ENCODE measurements at regions not wholly inside any gene's neighbourhood (a gene's known extent, or its start where the extent isn't known, plus 50 kb on each side); places are given as distances from the start of the nearest gene placed in this dataset.

DNA sequence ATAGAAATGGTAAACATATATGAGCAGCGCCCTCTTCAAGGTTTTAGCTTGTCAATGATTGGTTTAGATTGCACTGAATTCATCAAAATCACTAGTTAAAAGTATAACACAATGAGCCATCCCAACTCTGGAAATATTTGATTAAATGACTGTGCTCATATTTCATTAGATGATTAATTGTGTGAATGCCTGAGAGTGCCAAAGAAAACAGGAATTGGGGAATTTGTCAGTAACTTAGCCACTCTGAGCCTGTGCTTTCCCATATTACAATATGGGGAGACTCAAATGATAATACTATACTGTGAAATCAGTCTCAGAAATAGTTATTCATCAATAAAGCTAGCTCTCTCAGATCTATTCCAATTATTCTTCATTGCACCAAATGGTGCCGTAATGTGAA, 2087.6 kb upstream of the CELF4 start (continued):
- TF ChIP-seq, protein P1, sequence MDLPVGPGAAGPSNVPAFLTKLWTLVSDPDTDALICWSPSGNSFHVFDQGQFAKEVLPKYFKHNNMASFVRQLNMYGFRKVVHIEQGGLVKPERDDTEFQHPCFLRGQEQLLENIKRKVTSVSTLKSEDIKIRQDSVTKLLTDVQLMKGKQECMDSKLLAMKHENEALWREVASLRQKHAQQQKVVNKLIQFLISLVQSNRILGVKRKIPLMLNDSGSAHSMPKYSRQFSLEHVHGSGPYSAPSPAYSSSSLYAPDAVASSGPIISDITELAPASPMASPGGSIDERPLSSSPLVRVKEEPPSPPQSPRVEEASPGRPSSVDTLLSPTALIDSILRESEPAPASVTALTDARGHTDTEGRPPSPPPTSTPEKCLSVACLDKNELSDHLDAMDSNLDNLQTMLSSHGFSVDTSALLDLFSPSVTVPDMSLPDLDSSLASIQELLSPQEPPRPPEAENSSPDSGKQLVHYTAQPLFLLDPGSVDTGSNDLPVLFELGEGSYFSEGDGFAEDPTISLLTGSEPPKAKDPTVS (IDR thresholded peaks at IDR 0.05; ENCODE audit: low read depth, low read length): no peak

DNA sequence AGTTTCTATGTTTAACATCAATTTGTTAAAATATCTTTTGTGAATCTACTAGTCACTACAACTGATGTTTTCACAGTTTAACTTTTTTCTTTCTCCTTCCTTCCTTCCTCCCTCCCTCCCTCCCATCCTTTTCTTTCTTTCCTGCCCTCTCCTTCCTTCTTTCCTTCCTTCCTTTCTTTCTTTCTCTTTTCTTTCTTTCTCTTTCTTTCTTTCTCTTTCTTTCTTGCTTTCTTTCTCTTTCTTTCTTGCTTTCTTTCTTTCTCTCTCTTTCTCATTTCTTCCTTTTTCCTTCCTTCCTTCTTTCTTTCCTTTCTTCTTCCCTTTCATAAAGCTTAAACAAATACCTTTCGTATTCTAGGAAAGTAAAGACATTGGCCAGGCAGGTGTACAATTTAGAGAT, 2083.0 kb upstream of the CELF4 start:
- no peak for ATAC-seq
- no peak for FAIRE-seq
- 0% methylated on average over 1 of the region's 1 CpG for WGBS (ENCODE audit: insufficient coverage, insufficient replicate concordance, low lambda C conversion rate, missing lambda C conversion rate)
- DNase-seq (ENCODE audit: low read depth, low spot score): no peak
- SMC1A ChIA-PET (ENCODE audit: uncharacterized antibody, unreplicated experiment): no interaction called here
- H3K9me3 ChIP-seq (replicated peaks; ENCODE audit: control insufficient read depth, insufficient read depth, low read length): no peaks in the 10 kb centered on the region
- no peaks in the 10 kb centered on the region for H3K27me3 ChIP-seq (replicated peaks in 1 of 2; ENCODE audit: control insufficient read depth in 2 of 2, insufficient read depth in 2 of 2, low read length in 1 of 2)
- in situ Hi-C loops (cut with MboI) (no loop called here), intact Hi-C loops (cut with micrococcal nuclease; ENCODE audit: unreplicated experiment) (no loop called here)
- no peaks in the 10 kb centered on the region for H3K79me2 ChIP-seq (ENCODE audit: control insufficient read depth, insufficient read depth, low read length)
- no TSS peak for BruUV-seq (replicated peaks)
- no peak overlapping the region for H3K4me2 ChIP-seq (ENCODE audit: control insufficient read depth, insufficient read depth)
- H3K4me3 ChIP-seq: no peak overlapping the region
- RAD21 ChIA-PET (ENCODE audit: unreplicated experiment): no interaction called here
- CTCF ChIA-PET: no interaction called here
- H3K9ac ChIP-seq (ENCODE audit: control insufficient read depth, insufficient read depth, low read length): no peak overlapping the region
- H3K4me1 ChIP-seq (ENCODE audit: control insufficient read depth, insufficient read depth, low read length): no peaks in the 10 kb centered on the region
- H3K36me3 ChIP-seq (ENCODE audit: control insufficient read depth in 2 of 2, insufficient read depth in 2 of 2, low read length in 1 of 2): no peaks in the 10 kb centered on the region
- H4K20me1 ChIP-seq (ENCODE audit: control insufficient read depth, insufficient read depth): no peaks in the 10 kb centered on the region
- no peak overlapping the region for H2AFZ ChIP-seq (ENCODE audit: control insufficient read depth, low read depth, low read length)
- no peak overlapping the region for H3K27ac ChIP-seq (ENCODE audit: control insufficient read depth, insufficient read depth)
- POLR2A ChIA-PET: no interaction called here
- TF ChIP-seq SPI1 (IDR thresholded peaks at IDR 0.05; ENCODE audit: borderline replicate concordance, insufficient read depth, low read depth, low read length) (no peak), NFIC (IDR thresholded peaks at IDR 0.05; ENCODE audit: low read depth, low read length) (no peak), CEBPB (IDR thresholded peaks at IDR 0.05; ENCODE audit: borderline replicate concordance in 1 of 2, low read depth in 2 of 2, low read length in 2 of 2) (no peak), NR2F1 (conservative IDR thresholded peaks at IDR 0.05) (no peak), SREBF1 (IDR thresholded peaks at IDR 0.05; ENCODE audit: low read length) (no peak), GABPA (IDR thresholded peaks at IDR 0.05; ENCODE audit: low read depth) (no peak), MTA3 (IDR thresholded peaks at IDR 0.05; ENCODE audit: borderline replicate concordance, low read length) (no peak)
- TF ChIP-seq, protein P2, sequence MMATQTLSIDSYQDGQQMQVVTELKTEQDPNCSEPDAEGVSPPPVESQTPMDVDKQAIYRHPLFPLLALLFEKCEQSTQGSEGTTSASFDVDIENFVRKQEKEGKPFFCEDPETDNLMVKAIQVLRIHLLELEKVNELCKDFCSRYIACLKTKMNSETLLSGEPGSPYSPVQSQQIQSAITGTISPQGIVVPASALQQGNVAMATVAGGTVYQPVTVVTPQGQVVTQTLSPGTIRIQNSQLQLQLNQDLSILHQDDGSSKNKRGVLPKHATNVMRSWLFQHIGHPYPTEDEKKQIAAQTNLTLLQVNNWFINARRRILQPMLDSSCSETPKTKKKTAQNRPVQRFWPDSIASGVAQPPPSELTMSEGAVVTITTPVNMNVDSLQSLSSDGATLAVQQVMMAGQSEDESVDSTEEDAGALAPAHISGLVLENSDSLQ (IDR thresholded peaks at IDR 0.05): no peak
- TF ChIP-seq, protein P3, sequence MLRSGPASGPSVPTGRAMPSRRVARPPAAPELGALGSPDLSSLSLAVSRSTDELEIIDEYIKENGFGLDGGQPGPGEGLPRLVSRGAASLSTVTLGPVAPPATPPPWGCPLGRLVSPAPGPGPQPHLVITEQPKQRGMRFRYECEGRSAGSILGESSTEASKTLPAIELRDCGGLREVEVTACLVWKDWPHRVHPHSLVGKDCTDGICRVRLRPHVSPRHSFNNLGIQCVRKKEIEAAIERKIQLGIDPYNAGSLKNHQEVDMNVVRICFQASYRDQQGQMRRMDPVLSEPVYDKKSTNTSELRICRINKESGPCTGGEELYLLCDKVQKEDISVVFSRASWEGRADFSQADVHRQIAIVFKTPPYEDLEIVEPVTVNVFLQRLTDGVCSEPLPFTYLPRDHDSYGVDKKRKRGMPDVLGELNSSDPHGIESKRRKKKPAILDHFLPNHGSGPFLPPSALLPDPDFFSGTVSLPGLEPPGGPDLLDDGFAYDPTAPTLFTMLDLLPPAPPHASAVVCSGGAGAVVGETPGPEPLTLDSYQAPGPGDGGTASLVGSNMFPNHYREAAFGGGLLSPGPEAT (IDR thresholded peaks at IDR 0.05; ENCODE audit: low read depth): no peak
- TF ChIP-seq, protein P4, sequence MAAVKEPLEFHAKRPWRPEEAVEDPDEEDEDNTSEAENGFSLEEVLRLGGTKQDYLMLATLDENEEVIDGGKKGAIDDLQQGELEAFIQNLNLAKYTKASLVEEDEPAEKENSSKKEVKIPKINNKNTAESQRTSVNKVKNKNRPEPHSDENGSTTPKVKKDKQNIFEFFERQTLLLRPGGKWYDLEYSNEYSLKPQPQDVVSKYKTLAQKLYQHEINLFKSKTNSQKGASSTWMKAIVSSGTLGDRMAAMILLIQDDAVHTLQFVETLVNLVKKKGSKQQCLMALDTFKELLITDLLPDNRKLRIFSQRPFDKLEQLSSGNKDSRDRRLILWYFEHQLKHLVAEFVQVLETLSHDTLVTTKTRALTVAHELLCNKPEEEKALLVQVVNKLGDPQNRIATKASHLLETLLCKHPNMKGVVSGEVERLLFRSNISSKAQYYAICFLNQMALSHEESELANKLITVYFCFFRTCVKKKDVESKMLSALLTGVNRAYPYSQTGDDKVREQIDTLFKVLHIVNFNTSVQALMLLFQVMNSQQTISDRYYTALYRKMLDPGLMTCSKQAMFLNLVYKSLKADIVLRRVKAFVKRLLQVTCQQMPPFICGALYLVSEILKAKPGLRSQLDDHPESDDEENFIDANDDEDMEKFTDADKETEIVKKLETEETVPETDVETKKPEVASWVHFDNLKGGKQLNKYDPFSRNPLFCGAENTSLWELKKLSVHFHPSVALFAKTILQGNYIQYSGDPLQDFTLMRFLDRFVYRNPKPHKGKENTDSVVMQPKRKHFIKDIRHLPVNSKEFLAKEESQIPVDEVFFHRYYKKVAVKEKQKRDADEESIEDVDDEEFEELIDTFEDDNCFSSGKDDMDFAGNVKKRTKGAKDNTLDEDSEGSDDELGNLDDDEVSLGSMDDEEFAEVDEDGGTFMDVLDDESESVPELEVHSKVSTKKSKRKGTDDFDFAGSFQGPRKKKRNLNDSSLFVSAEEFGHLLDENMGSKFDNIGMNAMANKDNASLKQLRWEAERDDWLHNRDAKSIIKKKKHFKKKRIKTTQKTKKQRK (IDR thresholded peaks at IDR 0.05; ENCODE audit: low read depth, low read length): no peak
- TF ChIP-seq, protein P5, sequence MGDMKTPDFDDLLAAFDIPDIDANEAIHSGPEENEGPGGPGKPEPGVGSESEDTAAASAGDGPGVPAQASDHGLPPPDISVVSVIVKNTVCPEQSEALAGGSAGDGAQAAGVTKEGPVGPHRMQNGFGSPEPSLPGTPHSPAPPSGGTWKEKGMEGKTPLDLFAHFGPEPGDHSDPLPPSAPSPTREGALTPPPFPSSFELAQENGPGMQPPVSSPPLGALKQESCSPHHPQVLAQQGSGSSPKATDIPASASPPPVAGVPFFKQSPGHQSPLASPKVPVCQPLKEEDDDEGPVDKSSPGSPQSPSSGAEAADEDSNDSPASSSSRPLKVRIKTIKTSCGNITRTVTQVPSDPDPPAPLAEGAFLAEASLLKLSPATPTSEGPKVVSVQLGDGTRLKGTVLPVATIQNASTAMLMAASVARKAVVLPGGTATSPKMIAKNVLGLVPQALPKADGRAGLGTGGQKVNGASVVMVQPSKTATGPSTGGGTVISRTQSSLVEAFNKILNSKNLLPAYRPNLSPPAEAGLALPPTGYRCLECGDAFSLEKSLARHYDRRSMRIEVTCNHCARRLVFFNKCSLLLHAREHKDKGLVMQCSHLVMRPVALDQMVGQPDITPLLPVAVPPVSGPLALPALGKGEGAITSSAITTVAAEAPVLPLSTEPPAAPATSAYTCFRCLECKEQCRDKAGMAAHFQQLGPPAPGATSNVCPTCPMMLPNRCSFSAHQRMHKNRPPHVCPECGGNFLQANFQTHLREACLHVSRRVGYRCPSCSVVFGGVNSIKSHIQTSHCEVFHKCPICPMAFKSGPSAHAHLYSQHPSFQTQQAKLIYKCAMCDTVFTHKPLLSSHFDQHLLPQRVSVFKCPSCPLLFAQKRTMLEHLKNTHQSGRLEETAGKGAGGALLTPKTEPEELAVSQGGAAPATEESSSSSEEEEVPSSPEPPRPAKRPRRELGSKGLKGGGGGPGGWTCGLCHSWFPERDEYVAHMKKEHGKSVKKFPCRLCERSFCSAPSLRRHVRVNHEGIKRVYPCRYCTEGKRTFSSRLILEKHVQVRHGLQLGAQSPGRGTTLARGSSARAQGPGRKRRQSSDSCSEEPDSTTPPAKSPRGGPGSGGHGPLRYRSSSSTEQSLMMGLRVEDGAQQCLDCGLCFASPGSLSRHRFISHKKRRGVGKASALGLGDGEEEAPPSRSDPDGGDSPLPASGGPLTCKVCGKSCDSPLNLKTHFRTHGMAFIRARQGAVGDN (IDR thresholded peaks at IDR 0.05): no peak

All from GM12878 (cell line).